Neural crest cell (in vitro differentiated cells): ENCODE measurements at regions not wholly inside any gene's neighbourhood (a gene's known extent, or its start where the extent isn't known, plus 50 kb on each side); places are given as distances from the start of the nearest gene placed in this dataset.

Source experiments
- DNase-seq: peaks from one replicate; pipeline ENCODE4 v3.0.0; 2021; ENCODE audit warnings: low read depth, mixed read lengths, low spot score
- H3K27ac Mint-ChIP-seq: one replicate; pipeline ENCODE4 v1.8.0; 2021; ENCODE audit warnings: mild to moderate bottlenecking, mixed read lengths; ENCODE audit not compliant: unreplicated experiment
- H3K27me3 Mint-ChIP-seq: 2 replicates; pipeline ENCODE4 v1.8.0; 2021; ENCODE audit warnings: low read depth, mild to moderate bottlenecking, mixed read lengths
- H3K36me3 Mint-ChIP-seq: 2 replicates; pipeline ENCODE4 v1.8.0; 2021; ENCODE audit warnings: low read depth, mild to moderate bottlenecking, mixed read lengths
- H3K4me1 Mint-ChIP-seq: 2 replicates; pipeline ENCODE4 v1.8.0; 2021; ENCODE audit warnings: mixed read lengths
- H3K4me3 Mint-ChIP-seq: one replicate; pipeline ENCODE4 v1.8.0; 2021; ENCODE audit warnings: mild to moderate bottlenecking, mixed read lengths
- H3K9me3 Mint-ChIP-seq: 2 replicates; pipeline ENCODE4 v1.8.0; 2021; ENCODE audit warnings: mixed read lengths
- TF ChIP-seq, protein P1 (sequence below): fragments of 200-600 bp; sonication (generic); conservative IDR thresholded peaks from 2 replicates; pipeline ENCODE4 v1.5.0; 2021; ENCODE audit warnings: antibody characterized with exemption, mild to moderate bottlenecking

GRCh38 chr1:96387785-96388184, 333.8 kb upstream of the PTBP2 start:
- Mint-ChIP-seq H3K27me3 (no peaks in the 10 kb centered on the region), H3K4me1 (no peaks in the 10 kb centered on the region), H3K4me3 (no peak overlapping the region), H3K36me3 (peaks cover 3% of the 10 kb centered on the region), H3K27ac (no peak overlapping the region), H3K9me3 (peaks cover 8% of the 10 kb centered on the region)
- TF ChIP-seq, protein P1, sequence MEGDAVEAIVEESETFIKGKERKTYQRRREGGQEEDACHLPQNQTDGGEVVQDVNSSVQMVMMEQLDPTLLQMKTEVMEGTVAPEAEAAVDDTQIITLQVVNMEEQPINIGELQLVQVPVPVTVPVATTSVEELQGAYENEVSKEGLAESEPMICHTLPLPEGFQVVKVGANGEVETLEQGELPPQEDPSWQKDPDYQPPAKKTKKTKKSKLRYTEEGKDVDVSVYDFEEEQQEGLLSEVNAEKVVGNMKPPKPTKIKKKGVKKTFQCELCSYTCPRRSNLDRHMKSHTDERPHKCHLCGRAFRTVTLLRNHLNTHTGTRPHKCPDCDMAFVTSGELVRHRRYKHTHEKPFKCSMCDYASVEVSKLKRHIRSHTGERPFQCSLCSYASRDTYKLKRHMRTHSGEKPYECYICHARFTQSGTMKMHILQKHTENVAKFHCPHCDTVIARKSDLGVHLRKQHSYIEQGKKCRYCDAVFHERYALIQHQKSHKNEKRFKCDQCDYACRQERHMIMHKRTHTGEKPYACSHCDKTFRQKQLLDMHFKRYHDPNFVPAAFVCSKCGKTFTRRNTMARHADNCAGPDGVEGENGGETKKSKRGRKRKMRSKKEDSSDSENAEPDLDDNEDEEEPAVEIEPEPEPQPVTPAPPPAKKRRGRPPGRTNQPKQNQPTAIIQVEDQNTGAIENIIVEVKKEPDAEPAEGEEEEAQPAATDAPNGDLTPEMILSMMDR, result no peak
- no peak for DNase-seq

- H3K9me3 Mint-ChIP-seq, result peaks cover 8% of the 10 kb centered on the region
- H3K27ac Mint-ChIP-seq, result no peak overlapping the region
- no peaks in the 10 kb centered on the region for H3K4me1 Mint-ChIP-seq
- no peak overlapping the region for H3K4me3 Mint-ChIP-seq
- H3K36me3 Mint-ChIP-seq, result peaks cover 3% of the 10 kb centered on the region
- no peak for DNase-seq
- no peaks in the 10 kb centered on the region for H3K27me3 Mint-ChIP-seq
- TF ChIP-seq, protein P1, result no peak
Observed at GRCh38 chr1:96388421-96389310, 332.9 kb upstream of the PTBP2 start.

- H3K4me1 Mint-ChIP-seq, result no peaks in the 10 kb centered on the region
- TF ChIP-seq, protein P1, result no peak
- no peaks in the 10 kb centered on the region for H3K27me3 Mint-ChIP-seq
- peaks cover 8% of the 10 kb centered on the region for H3K9me3 Mint-ChIP-seq
- H3K36me3 Mint-ChIP-seq, result peaks cover 3% of the 10 kb centered on the region
- no peak overlapping the region for H3K4me3 Mint-ChIP-seq
- no peak for DNase-seq
- H3K27ac Mint-ChIP-seq, result no peak overlapping the region
Observed at GRCh38 chr1:96400089-96400488, 321.5 kb upstream of the PTBP2 start.

DNA sequence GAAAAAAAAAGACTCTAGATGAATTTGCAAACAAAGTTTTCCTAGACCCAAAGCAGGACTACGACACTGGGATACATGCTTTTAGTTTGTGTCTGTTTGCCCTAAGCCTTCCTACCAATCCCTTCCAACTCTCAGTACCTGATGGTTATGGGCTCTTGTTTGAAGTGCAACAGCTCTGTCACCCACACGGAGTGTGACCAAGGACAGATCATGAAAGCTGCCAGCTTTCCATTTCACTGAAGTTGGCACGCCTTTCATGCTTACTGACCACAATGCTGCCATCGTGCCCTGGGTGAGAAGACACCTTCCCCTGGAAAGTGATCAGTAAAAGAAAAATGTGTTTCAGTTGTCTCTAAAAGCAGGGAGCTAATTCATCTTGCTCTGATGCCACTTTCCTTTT, 312.5 kb upstream of the PTBP2 start:
- Mint-ChIP-seq H3K27ac (no peak overlapping the region), H3K4me3 (no peak overlapping the region), H3K9me3 (peaks cover 2% of the 10 kb centered on the region), H3K36me3 (no peaks in the 10 kb centered on the region), H3K4me1 (no peaks in the 10 kb centered on the region), H3K27me3 (no peaks in the 10 kb centered on the region)
- TF ChIP-seq, protein P1, result no peak
- DNase-seq, result no peak

- no peaks in the 10 kb centered on the region for H3K36me3 Mint-ChIP-seq
- DNase-seq, result no peak
- H3K4me1 Mint-ChIP-seq, result no peaks in the 10 kb centered on the region
- H3K9me3 Mint-ChIP-seq, result peaks cover 2% of the 10 kb centered on the region
- TF ChIP-seq, protein P1, result no peak
- H3K4me3 Mint-ChIP-seq, result no peak overlapping the region
- H3K27me3 Mint-ChIP-seq, result no peaks in the 10 kb centered on the region
- no peak overlapping the region for H3K27ac Mint-ChIP-seq
Observed at GRCh38 chr1:96409689-96410088, 311.9 kb upstream of the PTBP2 start.
